GM12878 (cell line): ENCODE measurements at regions not wholly inside any gene's neighbourhood (a gene's known extent, or its start where the extent isn't known, plus 50 kb on each side); places are given as distances from the start of the nearest gene placed in this dataset.

Source experiments
- BCLAF1 ChIP-seq: fragments of 450-650 bp; IDR thresholded peaks from 2 replicates; pipeline ENCODE4 v1.6.1; 2017; ENCODE audit warnings: antibody characterized with exemption, mild to moderate bottlenecking, moderate library complexity
- CUX1 ChIP-seq: IDR thresholded peaks from 2 replicates; pipeline ENCODE4 v1.6.1; 2012; ENCODE audit warnings: improper control_type of control experiment, low read depth, low read length; ENCODE audit not compliant: insufficient replicate concordance
- EZH2 ChIP-seq: IDR thresholded peaks from 2 replicates; pipeline ENCODE4 v1.6.1; 2012; ENCODE audit warnings: low read depth, mild to moderate bottlenecking, control low read depth, inconsistent platforms, low read length, borderline replicate concordance; ENCODE audit not compliant: control insufficient read depth
- JUNB ChIP-seq: IDR thresholded peaks from 2 replicates; pipeline ENCODE4 v1.6.1; 2016; ENCODE audit warnings: antibody characterized with exemption, mild to moderate bottlenecking
- NFYB ChIP-seq: IDR thresholded peaks from 2 replicates; pipeline ENCODE4 v1.6.1; 2011; ENCODE audit warnings: low read depth, mild to moderate bottlenecking, low read length, improper control_type of control experiment, moderate library complexity; ENCODE audit not compliant: insufficient read depth
- ZBTB11 ChIP-seq: fragments of 450-650 bp; formaldehyde crosslinking; IDR thresholded peaks from 2 replicates; pipeline ENCODE4 v1.5.0; 2022; ENCODE audit warnings: mild to moderate bottlenecking, missing genetic modification characterization

- TF ChIP-seq NFYB (no peak), BCLAF1 (no peak), EZH2 (no peak), CUX1 (no peak), JUNB (no peak), ZBTB11 (CRISPR knock-in tag) (no peak)
These were observed 98.9 kb upstream of the KIF5B start (continued) for GRCh38 chr10:32155075-32155516.
